NCI-H82 (cell line): ENCODE measurements at regions not wholly inside any gene's neighbourhood (a gene's known extent, or its start where the extent isn't known, plus 50 kb on each side); places are given as distances from the start of the nearest gene placed in this dataset.
A peak's percentile ranks its signal among the peaks of the same experiment; 100 is the strongest.

Experiments
- DNase-seq: peaks from one replicate; lab custom pipeline; 2025; lab: John Stamatoyannopoulos, UW

DNA sequence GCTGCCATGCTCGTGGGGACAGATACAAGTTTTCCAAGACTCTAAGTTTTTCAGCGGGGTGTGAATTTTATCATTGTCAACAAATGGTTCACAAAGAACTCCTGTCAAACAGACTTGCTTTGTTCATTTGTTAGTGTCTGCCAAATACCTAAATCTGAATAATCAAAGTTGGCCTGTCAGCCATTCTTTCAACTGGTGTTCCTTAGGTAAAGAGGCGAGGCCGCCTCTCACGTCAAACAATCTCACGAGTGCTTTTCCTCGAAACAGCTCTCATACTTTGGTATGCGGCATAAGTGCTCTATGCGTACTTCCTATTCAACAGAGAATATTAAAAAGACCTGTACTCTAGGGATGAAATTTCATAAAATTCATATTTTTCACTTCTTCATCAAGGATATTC lies 51.4 kb upstream of the KANK4 start:
- no peak for DNase-seq

DNA sequence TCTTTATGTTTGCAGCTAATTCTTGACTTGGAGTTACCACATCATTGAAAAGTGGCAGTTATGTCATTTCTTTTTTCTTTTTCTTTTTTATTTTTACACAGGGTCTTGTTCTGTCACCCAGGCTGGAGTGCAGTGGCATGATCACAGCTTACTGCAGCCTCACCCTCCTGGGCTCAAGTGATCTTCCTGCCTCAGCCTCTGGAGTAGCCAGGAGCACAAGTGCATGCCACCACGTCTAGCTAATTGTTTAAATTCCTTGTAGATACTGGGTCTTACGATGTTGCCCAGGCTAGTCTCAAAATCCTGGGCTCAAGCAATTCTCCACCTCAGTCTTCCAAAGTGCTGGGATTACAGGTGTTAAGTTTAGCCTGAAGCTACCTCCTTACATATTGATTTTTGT lies 52.1 kb upstream of the KANK4 start:
- DNase-seq, result no peak

DNA sequence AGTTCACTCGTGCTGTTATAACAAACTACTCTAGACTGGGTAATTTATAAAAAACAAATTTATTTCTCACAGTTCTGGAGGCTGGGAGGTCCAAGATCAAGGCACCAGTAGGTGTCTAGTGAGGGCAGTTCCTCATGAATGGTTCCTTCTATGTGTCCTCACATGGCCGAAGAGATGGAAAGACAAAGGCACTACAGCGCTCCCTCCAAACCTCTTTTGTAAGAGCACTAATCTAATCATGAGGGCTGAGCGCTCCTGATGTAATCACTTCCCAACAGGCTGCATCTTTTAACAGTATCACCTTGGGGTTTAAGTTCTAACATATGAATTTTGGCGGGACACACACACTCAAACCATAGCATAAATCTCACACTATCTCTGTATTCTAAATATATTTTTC lies 54.0 kb upstream of the KANK4 start:
- DNase-seq, result peak; percentile 67

DNA sequence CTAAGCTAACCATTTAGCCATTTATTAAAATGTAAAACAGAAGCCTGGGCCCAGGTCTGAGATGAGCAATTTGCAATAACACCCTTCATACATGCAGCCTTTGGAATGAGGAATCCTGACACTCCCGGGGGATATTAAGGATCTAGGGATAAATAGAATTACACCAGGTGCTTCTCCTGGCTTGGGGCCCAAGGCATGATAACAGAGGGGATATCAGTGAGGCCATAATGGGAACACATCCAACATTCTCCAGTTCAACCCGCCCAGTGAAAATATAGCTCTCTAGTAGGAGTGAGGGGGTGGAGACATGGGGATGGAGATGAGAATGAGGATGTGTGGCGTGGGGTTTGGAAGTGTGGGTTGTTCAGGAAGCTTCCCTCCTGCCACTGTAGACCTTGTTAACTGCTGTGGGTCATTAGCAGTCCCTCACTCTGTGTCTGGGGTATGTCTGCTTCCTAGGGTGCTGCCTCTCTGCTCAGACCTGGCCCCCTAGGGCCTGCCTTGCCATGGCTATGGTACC lies 57.9 kb upstream of the KANK4 start:
- peak; percentile 64 for DNase-seq

DNA sequence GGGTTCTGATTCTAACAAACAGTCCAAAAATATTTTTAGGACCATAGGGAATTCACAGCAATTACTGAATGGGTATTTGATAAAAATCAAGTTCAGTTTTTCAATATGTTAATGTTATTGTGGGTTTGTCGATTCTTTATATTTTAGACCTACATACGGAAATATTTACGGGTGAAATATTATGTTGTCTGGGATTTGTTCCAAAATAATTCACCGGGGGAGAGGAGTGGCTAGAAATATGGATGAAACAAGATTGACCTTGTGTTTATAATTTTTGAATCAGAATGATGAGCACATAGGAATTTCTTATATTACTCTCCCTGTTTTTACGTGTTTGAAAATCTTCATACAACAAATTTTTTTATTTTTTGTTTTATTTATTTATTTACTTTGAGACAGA lies 56.7 kb upstream of the USP1 start:
- no peak for DNase-seq

GRCh38 chr1:62381831-62382657 lies 54.8 kb upstream of the USP1 start:
- DNase-seq, result no peak

GRCh38 chr1:62382658-62382955 lies 54.2 kb upstream of the USP1 start:
- no peak for DNase-seq

DNA sequence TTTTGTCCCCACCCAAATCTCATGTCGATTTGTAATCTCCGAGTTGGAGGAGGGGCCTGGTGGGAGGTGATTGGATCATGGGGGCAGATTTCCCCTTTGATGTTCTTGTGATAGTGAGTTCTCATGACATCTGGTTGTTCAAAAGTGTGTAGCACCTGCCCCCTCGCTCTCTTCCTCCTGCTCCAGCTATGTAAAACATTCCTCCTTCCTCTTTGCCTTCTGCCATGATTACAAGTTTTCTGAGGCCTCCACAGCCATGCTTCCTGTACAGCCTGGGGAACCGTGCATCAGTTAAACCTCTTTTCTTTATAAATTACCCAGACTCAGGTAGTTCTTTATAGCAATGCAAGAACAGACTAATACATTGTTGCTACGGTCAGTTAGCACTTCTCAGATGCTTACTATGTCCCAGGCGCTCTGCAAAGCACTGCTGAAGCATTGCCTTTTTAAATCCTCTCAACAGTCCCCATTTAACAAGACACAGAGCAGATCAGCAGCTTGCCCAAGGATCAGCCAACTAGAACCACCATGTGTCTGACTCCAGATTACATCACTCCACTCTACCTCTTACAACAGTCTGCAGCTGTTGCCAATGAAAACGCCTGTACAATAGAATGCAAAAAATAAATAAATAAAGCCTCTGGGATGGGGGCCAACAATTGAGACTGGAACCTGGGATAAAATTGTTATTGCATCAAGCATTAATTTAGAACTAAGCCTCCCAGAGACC lies 52.4 kb upstream of the USP1 start:
- DNase-seq, result peak; percentile 93

DNA sequence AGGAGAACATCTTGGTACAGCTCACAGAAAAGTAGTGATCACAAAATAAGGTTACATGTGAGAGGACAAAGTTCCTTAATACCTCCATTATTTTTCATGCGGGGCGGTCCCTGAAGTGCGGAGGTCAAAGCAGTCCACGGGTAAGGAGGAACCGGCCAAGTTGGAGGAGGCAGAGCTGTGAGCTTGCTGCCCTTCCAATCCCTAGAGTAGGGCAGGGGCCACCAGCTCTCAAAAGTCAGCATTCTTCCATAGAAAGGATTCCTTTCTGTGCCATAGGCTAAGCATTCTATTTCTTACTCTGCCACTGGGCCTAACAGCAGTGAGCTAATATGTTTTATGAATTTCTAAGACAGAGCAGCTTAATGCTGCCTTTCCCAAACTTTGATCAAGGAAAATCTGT lies 50.9 kb upstream of the USP1 start:
- no peak for DNase-seq

GRCh38 chr1:62386351-62387121 lies 50.3 kb upstream of the USP1 start:
- DNase-seq, result no peak
